Bronchial epithelial cell (primary cell): ENCODE measurements at regions not wholly inside any gene's neighbourhood (a gene's known extent, or its start where the extent isn't known, plus 50 kb on each side); places are given as distances from the start of the nearest gene placed in this dataset.

Source experiments
- DNase-seq: peaks from one replicate; pipeline ENCODE4 v3.0.0-alpha.2; 2010; ENCODE audit warnings: low read depth
- FAIRE-seq: peaks from 2 replicates; lab custom pipeline; 2011; peaks lifted over from hg19 to GRCh38; lab: Jason Lieb, UNC
- H3K27me3 ChIP-seq: 2 replicates; pipeline ENCODE4 v1.5.1; 2011; ENCODE audit warnings: low read length; ENCODE audit not compliant: control insufficient read depth, insufficient read depth
- H3K36me3 ChIP-seq: 2 replicates; pipeline ENCODE4 v1.5.1; 2011; ENCODE audit warnings: low read length; ENCODE audit not compliant: control insufficient read depth, insufficient read depth
- H3K4me3 ChIP-seq: 2 replicates; pipeline ENCODE4 v1.5.1; 2011; ENCODE audit warnings: mild to moderate bottlenecking, low read depth, low read length, control low read depth
- TF ChIP-seq, protein P1 (sequence below): IDR thresholded peaks from 2 replicates; pipeline ENCODE4 v1.5.1; 2011; ENCODE audit warnings: mild to moderate bottlenecking, moderate library complexity, low read length, control low read depth, inconsistent platforms; ENCODE audit not compliant: insufficient read depth, severe bottlenecking

DNA sequence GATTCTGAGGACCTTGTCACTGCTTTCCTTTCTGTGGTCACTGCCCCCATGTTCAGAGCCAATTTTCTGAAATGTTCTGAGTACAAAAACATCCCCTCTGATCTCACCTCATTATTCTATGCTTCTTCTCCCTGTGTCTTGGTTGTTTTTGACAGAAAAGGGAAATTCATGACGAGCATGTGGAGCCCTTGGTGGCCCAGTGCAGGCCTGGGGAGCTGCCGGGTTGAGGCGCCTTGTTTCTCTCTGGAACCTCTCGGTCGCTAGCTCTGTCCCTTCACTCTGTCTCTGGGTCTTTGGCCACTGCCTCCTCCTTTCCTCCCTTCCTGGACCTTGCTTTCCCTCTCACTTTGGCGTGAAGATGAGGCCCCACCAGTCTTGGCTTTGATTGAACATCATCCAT lies 63.0 kb upstream of the THY1 start:
- TF ChIP-seq, protein P1, sequence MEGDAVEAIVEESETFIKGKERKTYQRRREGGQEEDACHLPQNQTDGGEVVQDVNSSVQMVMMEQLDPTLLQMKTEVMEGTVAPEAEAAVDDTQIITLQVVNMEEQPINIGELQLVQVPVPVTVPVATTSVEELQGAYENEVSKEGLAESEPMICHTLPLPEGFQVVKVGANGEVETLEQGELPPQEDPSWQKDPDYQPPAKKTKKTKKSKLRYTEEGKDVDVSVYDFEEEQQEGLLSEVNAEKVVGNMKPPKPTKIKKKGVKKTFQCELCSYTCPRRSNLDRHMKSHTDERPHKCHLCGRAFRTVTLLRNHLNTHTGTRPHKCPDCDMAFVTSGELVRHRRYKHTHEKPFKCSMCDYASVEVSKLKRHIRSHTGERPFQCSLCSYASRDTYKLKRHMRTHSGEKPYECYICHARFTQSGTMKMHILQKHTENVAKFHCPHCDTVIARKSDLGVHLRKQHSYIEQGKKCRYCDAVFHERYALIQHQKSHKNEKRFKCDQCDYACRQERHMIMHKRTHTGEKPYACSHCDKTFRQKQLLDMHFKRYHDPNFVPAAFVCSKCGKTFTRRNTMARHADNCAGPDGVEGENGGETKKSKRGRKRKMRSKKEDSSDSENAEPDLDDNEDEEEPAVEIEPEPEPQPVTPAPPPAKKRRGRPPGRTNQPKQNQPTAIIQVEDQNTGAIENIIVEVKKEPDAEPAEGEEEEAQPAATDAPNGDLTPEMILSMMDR: no peak
- DNase-seq (no peak), FAIRE-seq (no peak)
- H3K36me3 ChIP-seq: no peaks in the 10 kb centered on the region
- no peak overlapping the region for H3K4me3 ChIP-seq
- peaks cover 9% of the 10 kb centered on the region for H3K27me3 ChIP-seq

DNA sequence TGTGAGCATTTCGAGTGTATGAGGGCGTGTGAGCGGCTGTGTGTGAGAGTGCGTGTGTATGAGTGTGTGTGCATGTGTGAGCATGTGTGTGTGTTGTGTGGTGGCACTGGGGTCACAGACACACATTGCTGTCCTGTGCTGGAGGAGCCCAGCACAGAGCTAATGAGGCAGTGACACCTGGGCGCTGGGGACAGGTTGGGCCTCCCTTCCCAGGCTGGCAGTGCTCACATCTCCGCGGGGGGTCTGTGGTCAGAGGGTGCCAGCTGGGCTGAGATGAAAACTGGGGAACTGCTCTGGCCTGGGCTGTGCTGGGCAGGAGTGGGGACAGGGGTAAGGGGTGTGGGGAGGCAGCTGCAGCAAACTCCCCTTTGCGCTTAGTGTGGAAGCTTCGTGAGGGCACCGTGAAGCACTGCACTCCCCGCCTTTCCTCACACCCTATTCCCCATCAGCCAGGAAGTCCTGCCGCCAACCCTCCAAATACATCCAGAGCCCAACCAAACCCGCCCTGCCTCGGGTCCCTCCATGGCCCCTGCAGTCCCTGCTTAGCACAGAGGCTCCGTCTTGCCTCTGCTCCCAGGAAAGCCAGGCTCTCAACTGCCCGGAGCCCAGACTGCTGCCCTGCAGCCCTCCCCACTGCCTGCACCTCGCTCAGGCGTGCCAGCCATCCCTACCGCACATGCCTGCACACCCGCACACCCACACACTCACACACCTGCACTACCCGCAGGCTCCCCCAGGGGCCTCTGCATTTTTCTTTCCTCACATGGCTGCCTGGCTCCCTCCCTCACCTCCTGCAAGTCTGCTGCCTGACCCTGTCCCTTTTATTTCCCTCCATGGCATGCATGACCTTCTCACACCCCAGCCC lies 62.0 kb upstream of the THY1 start:
- FAIRE-seq: no peak
- Histone ChIP-seq H3K4me3 (no peak overlapping the region), H3K27me3 (peaks cover 9% of the 10 kb centered on the region), H3K36me3 (no peaks in the 10 kb centered on the region)
- DNase-seq: no peak
- TF ChIP-seq, protein P1: peak; percentile 33

DNA sequence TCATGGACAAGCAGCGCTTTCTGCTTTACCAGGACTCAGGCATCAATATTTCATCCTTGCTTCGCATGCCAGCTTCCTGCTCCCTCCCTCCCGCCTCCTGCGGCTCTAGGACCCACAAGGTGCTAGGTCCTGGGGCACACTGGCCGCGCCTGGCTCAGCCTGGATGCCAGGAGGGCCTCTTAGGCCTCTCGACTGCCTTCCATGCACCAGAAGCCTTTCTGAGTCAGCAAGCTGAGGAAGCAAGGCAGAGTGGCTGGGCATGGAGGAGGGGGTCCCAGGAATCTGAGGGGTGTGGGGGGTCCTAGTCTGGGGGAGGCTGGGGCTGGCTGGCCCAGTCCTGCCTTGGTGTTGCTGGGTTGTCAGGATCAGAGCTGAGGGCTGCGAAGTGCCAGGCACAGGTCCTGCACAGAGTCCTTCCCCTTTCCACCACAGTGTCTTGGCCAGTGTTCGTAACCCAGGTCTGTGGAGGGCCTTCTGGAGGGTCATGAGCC lies 61.0 kb upstream of the THY1 start:
- DNase-seq: no peak
- no peak for FAIRE-seq
- TF ChIP-seq, protein P1: no peak
- H3K36me3 ChIP-seq: no peaks in the 10 kb centered on the region
- H3K27me3 ChIP-seq: peaks cover 9% of the 10 kb centered on the region
- H3K4me3 ChIP-seq: no peak overlapping the region

DNA sequence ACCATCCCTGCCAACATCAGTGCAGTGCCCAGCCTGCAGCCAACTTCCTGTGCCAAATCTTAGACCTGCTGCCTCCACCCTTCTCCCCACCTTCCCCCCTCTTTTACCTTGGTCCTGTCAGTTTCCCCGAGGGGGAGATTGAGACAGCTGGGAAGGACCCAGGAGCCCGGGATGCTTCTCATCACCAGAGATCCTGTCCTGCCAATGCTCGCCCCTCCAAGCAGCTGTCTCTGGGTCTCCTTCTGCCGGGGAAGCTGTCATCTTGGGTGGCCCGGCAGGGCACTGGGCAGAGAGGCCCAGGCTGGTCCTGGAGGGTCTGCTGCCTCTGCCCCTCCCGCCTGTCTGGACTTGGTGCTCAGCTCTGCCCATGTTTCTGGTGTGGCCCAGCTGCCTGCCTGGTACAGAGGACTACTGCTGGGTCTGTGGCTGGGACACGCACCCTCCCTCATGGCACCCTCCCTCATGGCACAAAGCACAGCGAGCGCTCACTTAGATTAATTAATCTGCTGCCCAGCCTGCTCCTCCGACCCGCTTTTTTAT lies 60.4 kb upstream of the THY1 start:
- no peaks in the 10 kb centered on the region for H3K36me3 ChIP-seq
- no peak overlapping the region for H3K4me3 ChIP-seq
- DNase-seq (no peak), FAIRE-seq (peak; percentile 66)
- TF ChIP-seq, protein P1: no peak
- H3K27me3 ChIP-seq: peaks cover 9% of the 10 kb centered on the region

GRCh38 chr11:119482521-119483011 lies 59.6 kb upstream of the THY1 start:
- TF ChIP-seq, protein P1: no peak
- no peak for DNase-seq

More at GRCh38 chr11:119482521-119483011, 59.6 kb upstream of the THY1 start:
- Histone ChIP-seq H3K36me3 (no peaks in the 10 kb centered on the region), H3K27me3 (peaks cover 7% of the 10 kb centered on the region), H3K4me3 (no peak overlapping the region)
- FAIRE-seq: no peak
